HG03095 (cell line): ENCODE measurements at regions not wholly inside any gene's neighbourhood (a gene's known extent, or its start where the extent isn't known, plus 50 kb on each side); places are given as distances from the start of the nearest gene placed in this dataset.
"Not testable (repeated sequence)": the region's sequence is repeated elsewhere in the genome, so short reads cannot be mapped to it uniquely, and the experiment has no call there.

Experiments used
- ATAC-seq: cut with Tn5 transposase; IDR thresholded peaks from one replicate; pipeline ENCODE4 v1.9.1; 2021; ENCODE audit warnings: moderate library complexity; ENCODE audit not compliant: unreplicated experiment

DNA sequence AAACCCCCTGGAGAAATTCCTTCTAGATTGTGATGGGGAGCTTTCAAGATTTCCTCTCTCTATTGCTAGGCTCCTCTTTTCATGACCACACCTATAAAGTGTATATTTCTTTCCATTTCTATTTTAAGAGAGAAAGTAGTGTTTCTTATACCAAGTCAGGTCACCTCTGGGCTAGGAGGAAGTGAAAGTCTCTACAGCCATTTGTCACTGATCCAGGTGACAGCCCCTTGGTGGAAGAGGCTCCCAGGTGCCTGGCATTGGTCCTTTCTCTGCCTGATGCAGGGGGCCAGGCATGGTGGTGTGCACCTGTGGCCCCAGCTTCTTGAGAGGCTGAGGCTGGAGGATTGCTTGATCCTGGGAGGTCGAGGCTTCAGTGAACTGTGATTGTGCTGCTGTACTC, 64.7 kb downstream of the DHCR7 start:
- ATAC-seq, result peak; percentile 66

DNA sequence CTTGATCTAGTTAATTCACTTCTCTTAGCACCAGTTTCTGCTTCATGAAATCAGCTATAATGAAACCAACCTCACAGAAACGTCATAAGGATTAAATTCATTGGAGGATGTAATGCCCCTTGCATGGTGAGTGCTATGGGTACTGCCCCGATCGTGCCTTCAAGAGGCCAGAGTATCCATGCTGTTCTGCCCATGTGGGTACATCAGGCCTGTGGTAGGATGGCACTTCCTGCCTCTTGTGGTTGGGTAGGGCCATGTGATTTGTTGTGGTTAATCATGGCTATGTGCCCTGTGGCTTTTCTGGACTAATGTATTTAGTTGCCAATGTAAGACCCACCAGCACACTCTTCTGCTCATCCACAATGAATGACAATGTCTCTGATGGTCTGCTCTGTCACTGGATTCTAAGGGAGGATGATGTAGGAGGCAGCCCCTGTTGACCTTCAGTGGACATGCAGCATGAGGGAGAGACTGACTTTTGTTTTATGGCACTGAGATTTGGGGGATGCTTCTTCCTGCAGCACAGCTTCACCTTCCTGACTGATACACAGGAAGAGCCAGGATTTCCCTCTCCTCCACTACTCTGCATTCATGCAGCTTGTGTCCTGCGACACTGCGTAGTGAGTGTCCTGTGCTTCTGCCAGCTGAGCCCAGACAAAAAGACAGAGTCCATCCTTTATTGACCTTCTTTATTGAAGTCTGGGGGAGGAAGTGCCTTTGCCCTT, 66.2 kb downstream of the DHCR7 start:
- ATAC-seq, result no peak

DNA sequence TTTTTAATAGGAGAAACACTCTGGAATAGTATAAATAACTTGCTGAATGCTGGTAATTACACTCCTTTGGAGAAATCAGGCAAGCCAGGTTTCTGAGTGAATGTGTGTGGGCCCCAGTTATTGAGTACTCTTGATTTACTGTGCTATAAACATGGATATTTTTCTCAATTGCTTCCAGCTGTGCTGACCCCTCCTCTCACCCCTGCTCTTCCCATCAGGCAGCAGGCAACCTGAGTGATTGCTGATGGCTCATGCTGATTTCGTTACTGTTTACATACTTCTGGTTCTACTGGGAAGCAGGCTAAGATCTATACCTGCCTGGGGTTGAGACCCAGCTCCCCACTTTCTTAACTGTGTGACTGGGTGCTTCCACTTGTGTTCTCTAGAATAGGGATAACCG, 68.5 kb downstream of the DHCR7 start:
- no peak for ATAC-seq

DNA sequence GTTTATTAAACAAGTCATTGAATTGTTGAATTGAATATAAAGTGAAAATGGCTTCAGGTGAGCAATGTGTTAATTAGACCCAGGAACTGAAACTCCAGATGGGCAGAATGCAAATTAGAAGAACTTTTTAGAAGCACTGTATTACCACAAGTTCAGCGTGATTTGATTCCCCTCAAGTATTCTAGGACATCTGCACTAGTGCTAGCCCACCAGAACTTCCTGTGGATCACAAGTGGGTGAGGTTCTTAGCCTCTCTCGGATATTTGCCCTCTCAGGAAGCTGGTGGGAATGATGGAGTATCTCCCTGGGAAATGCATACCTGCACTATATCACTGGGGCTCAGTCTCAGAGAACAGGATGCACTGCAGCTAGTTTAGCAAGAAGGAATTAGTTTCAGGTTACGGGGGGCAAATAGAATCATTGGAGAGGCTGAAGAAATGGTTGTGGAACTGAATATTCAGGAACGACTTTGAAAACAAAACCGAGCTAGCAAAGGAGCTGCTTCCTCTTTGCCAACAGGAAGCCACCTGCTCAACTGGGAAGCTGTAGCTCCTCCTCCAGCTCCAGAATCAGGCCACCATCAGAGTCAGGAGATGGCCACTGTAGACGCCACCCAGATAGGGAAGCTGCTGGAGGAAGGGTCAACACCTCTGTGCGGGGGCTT, 74.3 kb downstream of the DHCR7 start:
- no peak for ATAC-seq

DNA sequence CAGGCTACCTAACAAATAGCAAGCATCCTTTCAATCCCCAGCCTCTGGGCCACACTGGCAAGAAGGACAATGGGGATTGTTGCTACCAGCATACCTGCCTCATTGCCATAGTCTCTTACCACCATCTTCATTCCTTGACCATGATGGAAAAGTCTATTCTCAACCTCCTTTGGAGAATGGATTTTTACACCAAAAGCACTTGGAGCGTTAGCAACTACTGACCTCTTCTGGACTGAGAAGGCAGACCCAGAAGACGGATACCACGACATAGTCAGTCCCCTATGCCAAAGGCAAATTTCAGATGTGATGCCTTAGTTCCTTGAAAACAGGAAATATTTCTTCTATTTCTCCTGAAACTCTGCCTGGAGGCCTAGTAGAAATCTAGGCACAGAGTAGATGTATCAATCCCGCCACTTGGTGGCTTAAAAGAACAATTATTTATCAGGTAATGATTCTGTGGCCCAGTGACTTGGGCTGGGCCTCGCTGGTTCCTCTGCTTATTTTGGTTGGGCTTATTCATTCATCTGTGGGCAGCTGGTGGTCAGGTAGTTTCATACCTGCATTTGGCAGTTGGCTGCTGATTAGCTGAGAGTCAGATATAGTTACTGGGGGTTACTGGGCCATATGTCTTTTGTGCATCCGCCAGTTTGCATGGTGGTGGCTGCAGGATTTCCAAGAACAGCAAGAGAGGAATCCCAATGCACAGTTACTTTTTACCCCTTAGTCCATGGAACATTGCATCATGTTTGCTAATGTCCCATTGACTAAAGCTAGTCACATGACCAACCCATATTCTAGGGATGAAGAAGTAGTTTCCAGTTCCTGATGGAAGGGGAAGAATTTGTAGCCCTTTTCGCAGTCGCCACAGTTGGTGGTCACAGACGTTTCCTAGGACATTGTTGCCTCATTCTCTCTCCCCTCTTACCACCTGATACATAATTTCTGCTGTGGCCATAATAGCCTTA, 75.2 kb downstream of the DHCR7 start:
- ATAC-seq, result no peak

DNA sequence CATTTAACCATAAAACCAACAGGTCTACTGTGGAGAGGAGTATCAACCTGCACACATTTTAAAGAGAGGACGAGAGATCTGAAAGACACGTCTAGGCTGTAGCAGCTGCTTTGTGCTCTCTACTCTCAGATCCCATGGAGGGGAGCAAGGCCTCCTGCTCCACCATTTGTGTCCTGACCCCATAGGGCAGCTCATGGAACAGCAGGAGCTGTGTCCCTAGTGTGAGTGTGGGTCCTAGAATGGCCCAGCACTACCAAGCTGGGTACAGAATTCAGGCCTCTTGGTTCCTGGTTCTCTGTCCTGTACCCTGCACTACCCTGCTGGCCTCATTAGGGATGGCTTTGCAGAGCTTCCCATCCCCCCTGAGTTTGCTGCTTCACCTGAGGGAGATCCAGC, 76.5 kb downstream of the DHCR7 start:
- ATAC-seq, result no peak

DNA sequence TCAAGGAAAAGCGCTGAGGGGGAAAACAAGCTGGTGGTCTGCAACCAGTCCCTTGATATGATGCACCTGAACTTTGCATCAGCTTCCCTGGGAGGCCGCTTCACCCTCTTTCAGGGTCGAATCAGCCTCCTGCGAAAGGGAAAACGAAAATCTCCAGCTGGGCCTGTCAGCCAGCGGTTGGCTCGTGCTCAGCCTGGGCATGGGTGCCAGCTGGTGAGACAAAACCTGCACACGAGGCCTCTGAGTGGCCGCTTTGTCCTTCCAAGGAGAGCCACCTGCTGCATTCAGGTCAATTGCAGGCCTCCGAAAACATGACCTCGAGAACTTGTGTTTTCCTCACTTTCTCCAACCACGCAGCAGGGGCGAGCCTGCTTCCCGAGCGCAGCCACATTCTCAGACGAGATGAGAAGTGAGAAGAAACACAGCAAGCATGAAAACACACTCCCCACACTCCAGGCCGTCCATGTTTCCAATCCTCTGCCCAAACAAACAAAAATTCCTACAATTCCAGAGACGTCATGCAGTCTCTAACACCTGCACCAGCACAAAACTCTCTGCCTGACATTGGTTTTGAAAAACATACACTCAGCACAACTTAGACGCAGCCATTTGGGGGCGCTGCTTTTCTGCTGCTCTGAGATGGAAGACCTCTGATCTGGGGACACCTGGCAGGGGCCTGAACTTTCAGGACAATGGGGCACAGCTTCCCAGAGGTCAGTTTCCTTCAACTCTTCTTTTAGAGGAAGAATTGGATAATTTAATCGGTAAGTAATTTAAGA, 77.1 kb downstream of the DHCR7 start:
- ATAC-seq, result no peak

DNA sequence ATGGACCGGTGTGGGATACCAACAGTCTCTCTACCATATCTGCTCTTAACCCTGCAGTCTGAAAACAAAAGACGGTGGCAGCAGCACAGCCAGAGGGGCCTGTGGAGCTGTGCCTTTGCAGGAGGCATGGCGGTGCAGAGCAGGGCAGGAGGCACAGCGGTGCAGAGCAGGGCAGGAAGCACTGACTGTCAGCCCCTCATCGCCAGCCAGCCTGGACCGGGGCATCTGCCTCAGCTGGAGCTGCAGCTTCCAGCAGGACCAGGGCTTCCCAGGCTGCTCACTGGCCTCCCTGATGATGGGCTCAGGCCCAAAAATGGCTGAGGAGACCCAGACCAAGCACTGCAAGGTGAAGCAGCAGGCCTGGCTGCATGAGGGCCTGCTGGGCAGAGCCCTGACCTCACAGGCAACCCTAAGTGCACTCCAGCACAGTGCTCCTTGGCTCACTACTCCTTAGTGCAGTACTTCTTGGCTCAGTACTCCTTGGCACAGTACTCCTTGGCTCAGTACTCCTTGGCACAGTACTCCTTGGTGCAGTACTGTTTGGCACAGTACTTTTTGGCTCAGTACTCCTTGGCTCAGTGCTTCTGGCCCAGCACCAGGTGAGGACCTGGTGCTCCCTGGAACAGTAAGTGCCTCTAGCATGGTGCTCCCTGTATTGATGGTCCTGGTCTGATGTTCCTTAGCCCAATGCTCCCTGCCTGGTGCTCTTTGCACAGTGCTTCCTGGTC, 78.0 kb downstream of the DHCR7 start:
- ATAC-seq, result no peak

DNA sequence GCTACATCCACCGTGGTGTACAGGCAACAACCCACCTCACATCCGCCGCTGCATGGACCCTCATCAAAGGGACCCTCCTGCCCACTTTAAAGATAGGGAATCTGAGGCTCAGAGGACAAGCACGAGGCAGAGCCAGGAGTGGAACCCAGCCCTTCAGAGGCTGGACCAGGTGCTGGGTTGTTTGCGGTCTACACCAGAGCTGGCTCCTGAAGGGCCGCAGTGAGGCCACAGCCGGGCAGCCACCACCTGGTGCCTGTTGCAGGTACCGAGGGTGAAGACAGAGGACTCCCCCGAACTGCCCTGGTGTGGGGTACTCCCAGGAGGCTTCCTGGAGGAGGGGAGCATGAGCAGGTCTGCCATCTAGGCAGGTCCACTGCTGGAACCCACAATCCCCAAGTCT, 78.8 kb downstream of the DHCR7 start:
- ATAC-seq, result no peak

DNA sequence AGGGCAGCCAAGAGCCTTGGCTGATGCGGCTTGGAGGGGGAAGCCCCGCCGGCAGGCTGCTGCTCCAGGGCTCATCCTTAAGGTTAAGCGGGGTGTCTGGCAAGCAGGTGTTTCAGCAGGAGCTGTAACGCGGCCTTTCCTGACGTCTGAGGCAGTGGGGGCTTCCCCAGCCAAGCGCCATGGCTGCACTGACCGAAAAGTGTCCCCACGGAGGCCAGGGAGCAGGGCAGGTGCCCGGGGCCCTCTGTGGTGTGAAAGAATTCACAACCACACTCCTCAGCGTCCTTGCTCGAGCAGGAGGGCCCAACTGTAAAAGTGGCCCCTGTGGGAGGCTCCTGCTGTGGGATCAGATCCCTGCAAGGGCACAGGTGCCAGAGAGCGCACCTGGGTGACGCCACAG, 79.2 kb downstream of the DHCR7 start:
- ATAC-seq, result no peak

DNA sequence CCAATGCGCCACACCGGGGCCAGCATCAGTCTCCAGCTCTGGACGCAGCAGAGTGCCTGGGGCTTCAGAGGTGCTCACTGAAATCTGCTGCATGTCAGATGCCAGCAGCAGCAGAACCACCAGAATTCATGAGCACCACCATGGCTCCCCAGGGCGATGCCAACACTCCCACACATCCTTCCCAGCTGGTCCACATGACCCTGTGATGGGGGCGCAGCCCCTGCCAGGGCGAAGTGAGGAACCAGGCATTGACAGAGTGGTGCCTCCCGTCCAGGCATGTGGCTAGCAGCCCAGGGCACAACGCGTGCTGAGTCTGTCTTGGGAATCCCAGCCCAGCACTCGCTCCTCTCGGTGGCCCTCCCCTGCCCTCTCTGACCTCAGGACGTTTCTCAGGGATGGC, 80.4 kb downstream of the DHCR7 start:
- ATAC-seq, result no peak

DNA sequence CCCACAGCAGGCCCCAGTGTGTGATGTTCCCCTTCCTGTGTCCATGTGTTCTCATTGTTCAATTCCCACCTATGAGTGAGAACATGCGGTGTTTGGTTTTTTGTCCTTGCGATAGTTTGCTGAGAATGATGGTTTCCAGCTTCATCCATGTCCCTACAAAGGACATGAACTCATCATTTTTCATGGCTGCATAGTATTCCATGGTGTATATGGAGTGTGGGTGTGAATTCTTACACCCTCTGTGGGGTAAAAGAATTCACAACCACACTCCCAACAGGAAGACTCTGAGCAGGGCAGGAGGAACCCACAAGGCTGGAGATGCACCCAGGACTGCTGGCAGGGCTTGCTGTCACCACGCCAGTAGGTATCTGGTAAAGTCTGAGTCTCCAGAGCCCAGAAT, 80.9 kb downstream of the DHCR7 start:
- ATAC-seq, result not testable (repeated sequence)

DNA sequence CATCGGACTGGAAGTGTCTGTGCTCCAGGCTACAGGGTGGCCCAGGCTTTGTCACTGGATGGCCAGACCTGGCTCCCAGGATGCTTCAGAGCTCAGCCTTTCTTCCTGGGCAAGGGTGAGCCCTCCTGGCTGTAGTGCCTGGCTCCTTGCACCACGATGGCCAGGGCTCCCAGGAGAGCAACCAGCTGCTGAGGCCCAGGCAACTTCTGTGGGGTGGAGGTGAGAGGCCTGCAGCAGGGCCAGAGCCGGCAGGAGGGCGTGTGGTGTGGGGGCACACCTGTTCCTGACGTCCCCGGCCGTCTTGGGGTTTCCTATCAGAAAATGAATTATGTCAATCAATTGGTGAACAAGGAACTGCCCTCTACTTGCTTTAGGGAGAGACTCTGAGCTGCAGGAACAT, 82.1 kb downstream of the DHCR7 start:
- no peak for ATAC-seq

DNA sequence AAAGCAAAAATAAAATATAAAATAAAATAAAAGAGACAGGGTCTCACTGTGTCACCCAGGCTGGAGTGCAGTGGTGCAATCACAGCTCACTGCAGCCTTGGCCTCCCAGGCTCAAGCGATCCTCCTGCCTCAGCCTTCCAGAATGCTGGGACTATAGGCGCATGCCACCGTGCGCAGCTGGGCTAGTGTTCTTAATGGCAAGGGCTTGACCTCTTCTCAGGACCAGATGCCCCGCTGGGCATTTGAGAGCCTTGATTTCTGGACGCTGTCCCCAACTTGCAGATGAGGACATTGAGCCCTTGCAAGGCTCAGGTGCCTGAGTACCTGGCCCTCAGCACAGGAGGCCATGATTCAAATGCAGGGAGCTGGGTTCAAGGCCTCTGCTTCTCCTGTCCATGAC, 82.6 kb downstream of the DHCR7 start:
- no peak for ATAC-seq

DNA sequence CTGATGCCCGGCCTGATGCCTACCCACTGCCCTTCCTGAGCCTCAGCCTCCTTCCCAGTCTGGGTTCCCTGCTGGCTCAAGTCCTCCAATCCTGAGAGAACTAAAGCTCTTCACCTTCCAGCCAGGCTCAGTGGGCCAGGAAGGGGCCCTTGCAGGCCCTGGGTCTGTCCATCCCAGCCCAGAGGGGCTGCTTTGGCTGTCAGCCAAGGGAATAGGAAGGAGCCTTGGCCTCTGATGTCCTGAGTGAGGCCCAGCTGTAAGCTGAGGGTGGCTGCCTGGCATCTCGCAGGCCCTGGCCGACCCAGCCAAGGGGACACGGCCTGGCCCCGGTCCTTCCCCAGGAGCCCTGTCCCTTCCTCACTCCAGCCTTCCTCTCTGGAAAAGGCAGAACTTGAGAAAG, 83.4 kb downstream of the DHCR7 start:
- ATAC-seq, result no peak

DNA sequence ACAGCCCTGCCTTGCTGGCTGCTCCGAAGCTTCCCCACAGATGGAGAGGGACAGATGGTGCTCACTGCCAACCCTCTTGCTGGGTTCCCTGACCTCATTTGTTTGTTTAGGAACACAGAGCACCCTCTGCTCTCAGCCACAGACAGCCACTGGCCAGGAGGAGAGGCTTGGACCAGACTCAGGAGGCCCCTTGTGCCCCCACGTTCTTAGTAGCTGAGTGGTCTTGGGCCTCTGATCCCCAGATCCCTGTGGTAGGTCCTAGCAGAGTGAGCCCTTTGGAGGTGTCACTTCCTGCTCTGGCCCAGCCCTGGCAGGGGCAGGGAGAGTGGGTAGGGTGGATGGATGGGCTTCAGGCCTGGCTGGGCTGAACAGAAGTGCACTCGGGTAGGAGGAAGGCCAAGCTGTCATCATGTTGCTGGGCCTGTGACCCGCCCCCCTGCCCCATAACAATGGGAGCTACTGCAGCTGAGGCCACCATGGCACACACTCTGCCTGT, 84.0 kb downstream of the DHCR7 start:
- ATAC-seq, result no peak

DNA sequence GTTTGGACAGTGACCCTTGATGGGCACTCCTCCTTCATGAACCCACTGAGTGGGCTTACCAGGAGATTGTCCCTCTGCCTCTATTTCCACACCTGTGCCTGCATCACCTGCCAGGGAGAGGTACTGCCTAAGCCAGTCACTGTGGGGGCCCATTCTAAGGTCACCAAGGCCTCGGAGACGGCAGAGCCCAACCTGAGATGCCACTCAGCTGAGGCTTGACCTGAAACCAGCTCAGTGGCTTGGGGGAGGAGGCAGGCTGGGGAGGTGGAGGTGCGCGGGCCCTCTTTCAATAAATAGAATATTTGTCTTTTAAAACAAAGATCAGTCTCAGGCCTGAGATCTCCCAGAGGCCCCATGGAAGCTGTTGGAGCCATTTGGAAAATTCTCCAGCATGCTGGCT, 84.5 kb downstream of the DHCR7 start:
- ATAC-seq, result no peak

DNA sequence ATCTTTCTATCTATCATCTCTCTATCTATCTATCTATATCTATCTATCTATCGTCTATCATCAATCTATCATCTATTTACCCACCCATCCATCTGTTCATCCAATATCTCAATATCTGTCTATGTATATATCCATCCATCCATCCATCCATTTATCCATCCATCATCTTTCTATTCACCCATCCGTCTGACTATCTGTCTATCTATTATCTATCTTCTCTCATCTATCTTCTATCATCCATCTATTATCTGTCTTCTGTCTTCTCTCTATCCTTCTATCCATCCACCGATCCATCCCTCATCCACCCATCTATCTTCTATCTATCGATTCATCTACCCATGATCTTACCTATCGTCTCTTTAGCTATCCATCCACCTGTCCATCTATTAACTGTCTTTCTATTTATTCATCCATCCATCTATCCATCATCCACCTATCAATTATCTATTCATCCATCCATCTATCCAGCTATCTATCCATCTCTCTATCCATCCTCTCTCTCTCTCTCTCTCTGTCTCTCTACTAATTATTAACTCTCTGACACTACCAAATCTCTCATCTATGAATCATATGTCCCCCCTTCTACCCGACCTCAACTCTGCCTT, 89.1 kb downstream of the DHCR7 start:
- ATAC-seq, result no peak

DNA sequence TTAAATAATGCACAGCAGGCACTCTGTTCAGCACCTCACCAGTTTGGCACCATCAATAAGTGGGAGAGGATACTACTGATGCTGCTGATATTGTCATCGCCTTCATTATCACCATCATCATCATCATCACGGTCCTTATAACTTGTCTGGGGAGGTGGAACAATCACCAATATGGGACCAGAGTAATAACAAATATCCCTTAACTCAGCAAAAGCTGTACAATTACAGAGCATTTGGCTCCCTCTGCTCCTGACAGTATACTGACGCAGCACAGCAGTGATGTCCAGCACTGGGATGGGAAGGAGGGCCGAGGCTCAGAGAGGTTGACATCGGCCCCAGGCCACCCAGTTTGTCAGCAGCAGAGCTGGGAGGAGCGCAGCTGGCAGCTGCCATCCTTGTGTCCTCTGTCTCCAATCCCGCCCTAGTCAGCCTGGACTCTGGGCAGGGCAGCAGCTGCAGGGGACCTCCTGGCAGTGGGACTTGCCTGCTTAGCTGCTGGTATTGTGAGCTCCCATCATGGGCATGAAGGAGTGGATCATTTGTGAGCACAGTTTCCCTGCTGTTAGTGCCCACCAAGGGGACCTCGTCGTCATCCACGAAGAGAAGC, 90.0 kb downstream of the DHCR7 start:
- no peak for ATAC-seq
